B cell (primary cell): ENCODE measurements at regions not wholly inside any gene's neighbourhood (a gene's known extent, or its start where the extent isn't known, plus 50 kb on each side); places are given as distances from the start of the nearest gene placed in this dataset.

ENCODE experiments used
- ATAC-seq: fragments of 200-7000 bp; cut with Tn5 transposase; one replicate; pipeline ENCODE4 v1.10.0; 2021; ENCODE audit warnings: low read depth, mild to moderate bottlenecking, moderate number of reproducible peaks, moderate library complexity
- CTCF ChIA-PET: fragments of 350-600 bp; sonication (Branson Sonifier 250); formaldehyde crosslinking; loops from one replicate; lab custom pipeline; 2021; ENCODE audit warnings: antibody characterized with exemption, inconsistent platforms; lab: Charles Lee
- POLR2A ChIA-PET: fragments of 350-600 bp; sonication (Branson Sonifier 250); formaldehyde crosslinking; loops from one replicate; lab custom pipeline; 2021; ENCODE audit warnings: antibody characterized with exemption; lab: Charles Lee
- DNase-seq: peaks from one replicate; pipeline ENCODE4 v3.0.0; 2013
- H2AFZ ChIP-seq: 2 replicates; pipeline ENCODE4 v1.6.1; 2012; ENCODE audit warnings: mild to moderate bottlenecking, low read depth, low read length; ENCODE audit not compliant: insufficient read depth, poor library complexity, severe bottlenecking
- H3K27ac ChIP-seq, 2 donors: 1 replicate in 1 of 2; 2 replicates in 1 of 2; pipeline ENCODE4 v1.5.1; 2012 to 2013; ENCODE audit warnings: low read length in 2 of 2, mild to moderate bottlenecking in 2 of 2, moderate library complexity in 1 of 2
- H3K27me3 ChIP-seq, 4 experiments: fragments of 200-600 bp in 1 of 4; sonication (generic) in 1 of 4; replicated peaks in 1 of 4; 1 replicate in 2 of 4; 2 replicates in 2 of 4; pipeline versions ENCODE4 v1.6.1 to v1.7.0; 2013 to 2016; ENCODE audit warnings: low read length in 3 of 4, mild to moderate bottlenecking in 2 of 4, mixed read lengths in 1 of 4, moderate library complexity in 1 of 4; ENCODE audit not compliant: insufficient read depth in 4 of 4, control insufficient read depth in 3 of 4; ENCODE audit errors: control extremely low read depth in 1 of 4
- H3K36me3 ChIP-seq, 2 experiments: replicated peaks in 1 of 2; 1 replicate in 1 of 2; 2 replicates in 1 of 2; pipeline versions ENCODE4 v1.6.1 to v1.7.1; 2013; ENCODE audit warnings: low read length in 1 of 2; ENCODE audit not compliant: insufficient read depth in 2 of 2, control insufficient read depth in 1 of 2; ENCODE audit errors: control extremely low read depth in 1 of 2, extremely low read depth in 1 of 2
- H3K4me1 ChIP-seq, 2 donors: fragments of 200-600 bp in 1 of 2; sonication (generic) in 1 of 2; 1 replicate in 1 of 2; 2 replicates in 1 of 2; pipeline versions ENCODE4 v1.5.1 to v1.6.1; 2013 to 2017; ENCODE audit warnings: low read length in 2 of 2; ENCODE audit not compliant: control insufficient read depth in 2 of 2, insufficient read depth in 2 of 2
- H3K4me2 ChIP-seq: replicated peaks from 2 replicates; pipeline ENCODE3; 2012; ENCODE audit warnings: mild to moderate bottlenecking, low read depth, low read length; ENCODE audit not compliant: poor library complexity, severe bottlenecking
- H3K4me3 ChIP-seq, 5 experiments: fragments of 200-600 bp in 1 of 5; sonication (generic) in 1 of 5; 1 replicate in 3 of 5; 2 replicates in 2 of 5; pipeline versions ENCODE4 v1.5.1 to v1.7.0; 2011 to 2016; ENCODE audit warnings: low read length in 4 of 5, mild to moderate bottlenecking in 4 of 5, low read depth in 2 of 5, control low read depth in 1 of 5, moderate library complexity in 1 of 5; ENCODE audit not compliant: insufficient read depth in 1 of 5; ENCODE audit errors: control extremely low read depth in 1 of 5, extremely low read depth in 1 of 5
- H3K79me2 ChIP-seq: fragments of 200-600 bp; sonication (generic); one replicate; pipeline ENCODE4 v1.6.0; 2016; ENCODE audit warnings: low read length; ENCODE audit not compliant: control insufficient read depth, insufficient read depth
- H3K9ac ChIP-seq: fragments of 200-600 bp; sonication (generic); 2 replicates; pipeline ENCODE4 v1.6.1; 2017; ENCODE audit warnings: mild to moderate bottlenecking, low read length, moderate library complexity
- H3K9me3 ChIP-seq, 3 donors: one replicate each; pipeline versions ENCODE4 v1.6.1 to v1.7.1; 2013; ENCODE audit warnings: low read length in 2 of 3; ENCODE audit not compliant: control insufficient read depth in 2 of 3, insufficient read depth in 1 of 3; ENCODE audit errors: control extremely low read depth in 1 of 3
- H4K20me1 ChIP-seq: 2 replicates; pipeline ENCODE4 v1.6.0; 2012; ENCODE audit warnings: mild to moderate bottlenecking, low read length; ENCODE audit not compliant: insufficient read depth, control insufficient read depth, poor library complexity, severe bottlenecking
- H3K27ac Mint-ChIP-seq: one replicate; pipeline ENCODE4 v1.8.0; 2021; ENCODE audit warnings: mixed read lengths
- H3K27me3 Mint-ChIP-seq: one replicate; pipeline ENCODE4 v1.8.0; 2021; ENCODE audit warnings: mixed read lengths
- H3K4me1 Mint-ChIP-seq: one replicate; pipeline ENCODE4 v1.8.0; 2021; ENCODE audit warnings: mixed read lengths
- H3K4me3 Mint-ChIP-seq: one replicate; pipeline ENCODE4 v1.8.0; 2021; ENCODE audit warnings: mixed read lengths
- H3K9me3 Mint-ChIP-seq: one replicate; pipeline ENCODE4 v1.8.0; 2022; ENCODE audit warnings: mixed read lengths; ENCODE audit not compliant: insufficient read depth
- EZH2 ChIP-seq: IDR thresholded peaks from 2 replicates; pipeline ENCODE4 v1.6.1; 2012; ENCODE audit warnings: borderline replicate concordance, low read depth, mild to moderate bottlenecking, moderate library complexity, low read length; ENCODE audit not compliant: insufficient read depth, poor library complexity, severe bottlenecking
- WGBS: methylation state at CpG from one replicate; pipeline ENCODE4 v1.1.5; 2013; ENCODE audit warnings: missing lambda C conversion rate; ENCODE audit not compliant: insufficient coverage; 5-methylcytosine and 5-hydroxymethylcytosine counted together
- intact Hi-C: fragments of 100-400 bp; cut with micrococcal nuclease; formaldehyde crosslinking; loops from one replicate; pipeline ENCODE4 v1.10.0; 2022
- TF ChIP-seq, protein P1 (sequence below): fragments of 200-600 bp; IDR thresholded peaks from one replicate; pipeline ENCODE4 v1.8.0; 2022; ENCODE audit warnings: antibody characterized with exemption, mild to moderate bottlenecking

DNA sequence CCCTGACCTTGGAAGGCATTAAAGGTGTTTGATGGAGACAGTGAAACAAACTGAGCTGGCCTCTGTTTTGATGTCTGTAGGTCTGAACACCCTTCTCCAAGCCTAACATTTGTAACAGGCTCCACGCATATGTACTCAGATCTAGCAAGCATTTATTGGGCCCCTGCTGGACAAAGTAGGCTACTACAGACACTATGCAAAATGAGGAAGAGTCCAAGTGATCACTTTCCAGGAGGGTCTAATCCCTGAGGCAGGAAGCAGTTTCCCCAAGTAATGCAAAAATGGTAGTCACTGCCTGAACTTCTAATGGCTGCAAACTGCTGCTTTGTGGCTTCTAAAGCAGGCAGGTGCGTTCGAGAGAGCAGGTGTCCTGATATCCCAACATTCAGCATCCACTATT is 405.8 kb downstream of the MED13L start:
- POLR2A ChIA-PET, result no interaction called here
- intact Hi-C loops, result no loop called here
- H3K27me3 ChIP-seq, result peaks cover 0 to 18% (median 5%) of the 10 kb centered on the region in 4 experiments
- H3K36me3 ChIP-seq, result no peaks in the 10 kb centered on the region
- no peak overlapping the region for H3K9ac ChIP-seq
- no peaks in the 10 kb centered on the region for H3K9me3 ChIP-seq
- H3K4me1 Mint-ChIP-seq, result no peaks in the 10 kb centered on the region
- H2AFZ ChIP-seq, result no peak overlapping the region
- H3K4me3 Mint-ChIP-seq, result no peak overlapping the region
- H4K20me1 ChIP-seq, result no peaks in the 10 kb centered on the region
- no peak overlapping the region for H3K27ac ChIP-seq
- no peaks in the 10 kb centered on the region for H3K79me2 ChIP-seq
- TF ChIP-seq, protein P1, sequence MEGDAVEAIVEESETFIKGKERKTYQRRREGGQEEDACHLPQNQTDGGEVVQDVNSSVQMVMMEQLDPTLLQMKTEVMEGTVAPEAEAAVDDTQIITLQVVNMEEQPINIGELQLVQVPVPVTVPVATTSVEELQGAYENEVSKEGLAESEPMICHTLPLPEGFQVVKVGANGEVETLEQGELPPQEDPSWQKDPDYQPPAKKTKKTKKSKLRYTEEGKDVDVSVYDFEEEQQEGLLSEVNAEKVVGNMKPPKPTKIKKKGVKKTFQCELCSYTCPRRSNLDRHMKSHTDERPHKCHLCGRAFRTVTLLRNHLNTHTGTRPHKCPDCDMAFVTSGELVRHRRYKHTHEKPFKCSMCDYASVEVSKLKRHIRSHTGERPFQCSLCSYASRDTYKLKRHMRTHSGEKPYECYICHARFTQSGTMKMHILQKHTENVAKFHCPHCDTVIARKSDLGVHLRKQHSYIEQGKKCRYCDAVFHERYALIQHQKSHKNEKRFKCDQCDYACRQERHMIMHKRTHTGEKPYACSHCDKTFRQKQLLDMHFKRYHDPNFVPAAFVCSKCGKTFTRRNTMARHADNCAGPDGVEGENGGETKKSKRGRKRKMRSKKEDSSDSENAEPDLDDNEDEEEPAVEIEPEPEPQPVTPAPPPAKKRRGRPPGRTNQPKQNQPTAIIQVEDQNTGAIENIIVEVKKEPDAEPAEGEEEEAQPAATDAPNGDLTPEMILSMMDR, result peak; percentile 54
- no peak for TF ChIP-seq EZH2
- no peak for ATAC-seq
- no peaks in the 10 kb centered on the region for H3K4me1 ChIP-seq
- peaks cover 51% of the 10 kb centered on the region for H3K27me3 Mint-ChIP-seq
- DNase-seq, result no peak
- no peak overlapping the region for H3K4me3 ChIP-seq
- CTCF ChIA-PET, result interaction anchor here (1.2 kb wide), 1 partner anchor 10 kb away, joined by 5 read pairs; no protein-coding TSS in a partner anchor
- WGBS, result 40% methylated on average over 2 of the region's 3 CpGs
- H3K4me2 ChIP-seq, result no peak overlapping the region
- no peak overlapping the region for H3K27ac Mint-ChIP-seq
- peaks cover under 1% of the 10 kb centered on the region for H3K9me3 Mint-ChIP-seq

DNA sequence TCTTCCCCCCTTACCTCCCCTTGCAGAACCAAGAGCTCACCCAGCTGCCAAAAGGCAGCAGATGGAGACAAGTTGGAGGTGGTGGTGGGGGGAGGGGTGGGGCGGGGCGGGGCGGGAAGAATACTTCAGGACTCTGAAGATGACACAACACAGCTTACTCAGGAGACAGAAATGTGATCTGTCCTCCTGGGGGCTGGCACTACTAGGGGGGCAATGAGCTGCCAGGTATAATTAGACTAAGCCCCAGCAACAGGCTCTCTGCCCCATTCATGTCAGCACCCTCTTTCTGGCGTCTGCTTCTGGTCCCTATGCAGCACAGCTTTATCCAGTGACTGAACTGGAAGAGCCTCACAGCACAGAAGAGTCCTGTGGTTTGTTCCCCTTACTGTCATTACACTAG is 407.0 kb downstream of the MED13L start:
- no peak for TF ChIP-seq EZH2
- TF ChIP-seq, protein P1, result no peak
- Histone ChIP-seq H3K4me1 (no peaks in the 10 kb centered on the region), H3K9me3 (no peaks in the 10 kb centered on the region), H4K20me1 (no peaks in the 10 kb centered on the region), H3K27me3 (peaks cover 0 to 18% (median 5%) of the 10 kb centered on the region in 4 experiments), H3K4me2 (no peak overlapping the region), H3K36me3 (no peaks in the 10 kb centered on the region), H2AFZ (no peak overlapping the region), H3K27ac (no peak overlapping the region), H3K4me3 (no peak overlapping the region), H3K9ac (no peak overlapping the region), H3K79me2 (no peaks in the 10 kb centered on the region)
- CTCF ChIA-PET, result interaction anchor here (1.2 kb wide), 1 partner anchor 8 kb away, joined by 5 read pairs; no protein-coding TSS in a partner anchor
- POLR2A ChIA-PET, result no interaction called here
- H3K4me3 Mint-ChIP-seq, result no peak overlapping the region
- no peak for DNase-seq
- H3K9me3 Mint-ChIP-seq, result peaks cover 2% of the 10 kb centered on the region
- H3K27ac Mint-ChIP-seq, result no peak overlapping the region
- H3K4me1 Mint-ChIP-seq, result no peaks in the 10 kb centered on the region
- no CpG with 5 or more reads among the region's 4 CpGs for WGBS
- intact Hi-C loops, result no loop called here
- no peak for ATAC-seq
- H3K27me3 Mint-ChIP-seq, result peaks cover 51% of the 10 kb centered on the region
